Cardiac muscle cell (in vitro differentiated cells and primary cell): ENCODE measurements at regions not wholly inside any gene's neighbourhood (a gene's known extent, or its start where the extent isn't known, plus 50 kb on each side); places are given as distances from the start of the nearest gene placed in this dataset.
"Not testable (repeated sequence)": the region's sequence is repeated elsewhere in the genome, so short reads cannot be mapped to it uniquely, and the experiment has no call there.

Source experiments
- DNase-seq, 2 donors: peaks; one replicate each; pipeline versions ENCODE4 v3.0.0 to v3.0.0-alpha.2; 2010 to 2017; ENCODE audit warnings: low read depth in 1 of 2, low spot score in 1 of 2
- H3K27ac ChIP-seq: fragments of 200-600 bp; sonication (generic); 2 replicates; pipeline ENCODE4 v1.5.1; 2016
- H3K27me3 ChIP-seq: fragments of 200-600 bp; sonication (generic); 2 replicates; pipeline ENCODE4 v1.6.0; 2016; ENCODE audit warnings: control low read depth
- H3K36me3 ChIP-seq: fragments of 200-600 bp; sonication (generic); 2 replicates; pipeline ENCODE4 v1.5.1; 2016; ENCODE audit warnings: control low read depth
- H3K4me1 ChIP-seq: fragments of 200-600 bp; sonication (generic); 2 replicates; pipeline ENCODE4 v1.8.1; 2017; ENCODE audit warnings: low read depth, mild to moderate bottlenecking, mixed run types
- H3K4me3 ChIP-seq: fragments of 200-600 bp; sonication (generic); 2 replicates; pipeline ENCODE4 v1.5.1; 2016; ENCODE audit warnings: mild to moderate bottlenecking
- H3K9me3 ChIP-seq: fragments of 200-600 bp; sonication (generic); 2 replicates; pipeline ENCODE4 v1.5.1; 2017; ENCODE audit warnings: low read depth, mild to moderate bottlenecking, control low read depth
- TF ChIP-seq, protein P1 (sequence below): IDR thresholded peaks from 2 replicates; pipeline ENCODE4 v1.5.1; 2012; ENCODE audit warnings: low read depth, mild to moderate bottlenecking, low read length

DNA sequence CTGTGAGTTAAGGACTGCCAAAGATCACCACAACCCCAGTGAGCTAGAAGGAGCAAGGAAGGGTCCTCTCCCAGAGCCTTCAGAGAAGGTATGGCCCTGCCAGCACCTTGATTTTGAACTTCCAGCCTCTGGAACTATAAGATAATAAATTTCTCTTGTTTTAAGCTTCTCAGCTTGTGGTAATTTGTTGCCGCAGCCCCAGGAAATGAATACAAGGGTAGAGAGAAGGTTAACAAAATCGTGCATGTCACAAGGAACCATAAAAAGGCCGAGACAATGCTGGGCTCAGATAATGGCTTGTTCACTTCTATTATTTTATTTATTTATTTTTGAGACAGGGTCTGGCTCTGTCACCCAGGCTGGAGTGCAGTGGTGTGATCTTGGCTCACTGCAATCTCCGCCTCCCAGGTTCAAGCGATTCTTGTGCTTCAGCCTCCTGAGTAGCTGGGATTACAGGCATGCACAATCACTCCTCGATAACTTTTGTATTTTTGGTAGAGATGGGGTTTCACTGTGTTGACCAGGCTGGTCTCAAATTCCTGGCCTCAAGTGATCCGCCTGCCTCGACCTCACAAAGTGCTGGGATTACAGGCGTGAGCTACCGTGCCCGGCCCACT lies 71.5 kb downstream of the WSB1 start:
- H3K9me3 ChIP-seq, H3K4me3 ChIP-seq, H3K36me3 ChIP-seq, H3K27me3 ChIP-seq, H3K4me1 ChIP-seq, H3K27ac ChIP-seq, DNase-seq: not testable (repeated sequence)

DNA sequence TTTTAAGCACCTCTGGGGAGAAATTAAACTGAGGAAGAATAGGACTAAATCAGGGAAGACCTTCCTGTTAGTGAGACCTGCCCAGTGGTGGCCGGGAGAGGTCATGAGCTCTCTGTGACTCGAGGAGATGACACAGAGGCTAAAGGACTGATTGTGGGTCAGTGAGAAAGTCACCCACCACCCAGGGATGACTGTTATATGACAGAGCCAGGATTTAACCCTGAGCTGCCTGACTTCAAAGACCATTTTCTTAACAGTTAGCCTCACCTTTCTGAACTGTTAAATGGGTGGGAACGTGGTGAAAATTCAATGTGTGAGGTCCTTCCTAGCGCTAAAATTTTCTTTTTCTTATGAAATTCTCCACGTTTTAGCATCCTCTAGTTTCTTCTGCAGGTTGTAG lies 72.5 kb downstream of the WSB1 start:
- H3K36me3 ChIP-seq = no peaks in the 10 kb centered on the region
- no peaks in the 10 kb centered on the region for H3K4me1 ChIP-seq
- TF ChIP-seq, protein P1, sequence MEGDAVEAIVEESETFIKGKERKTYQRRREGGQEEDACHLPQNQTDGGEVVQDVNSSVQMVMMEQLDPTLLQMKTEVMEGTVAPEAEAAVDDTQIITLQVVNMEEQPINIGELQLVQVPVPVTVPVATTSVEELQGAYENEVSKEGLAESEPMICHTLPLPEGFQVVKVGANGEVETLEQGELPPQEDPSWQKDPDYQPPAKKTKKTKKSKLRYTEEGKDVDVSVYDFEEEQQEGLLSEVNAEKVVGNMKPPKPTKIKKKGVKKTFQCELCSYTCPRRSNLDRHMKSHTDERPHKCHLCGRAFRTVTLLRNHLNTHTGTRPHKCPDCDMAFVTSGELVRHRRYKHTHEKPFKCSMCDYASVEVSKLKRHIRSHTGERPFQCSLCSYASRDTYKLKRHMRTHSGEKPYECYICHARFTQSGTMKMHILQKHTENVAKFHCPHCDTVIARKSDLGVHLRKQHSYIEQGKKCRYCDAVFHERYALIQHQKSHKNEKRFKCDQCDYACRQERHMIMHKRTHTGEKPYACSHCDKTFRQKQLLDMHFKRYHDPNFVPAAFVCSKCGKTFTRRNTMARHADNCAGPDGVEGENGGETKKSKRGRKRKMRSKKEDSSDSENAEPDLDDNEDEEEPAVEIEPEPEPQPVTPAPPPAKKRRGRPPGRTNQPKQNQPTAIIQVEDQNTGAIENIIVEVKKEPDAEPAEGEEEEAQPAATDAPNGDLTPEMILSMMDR = no peak
- H3K27me3 ChIP-seq = no peaks in the 10 kb centered on the region
- no peaks in the 10 kb centered on the region for H3K9me3 ChIP-seq
- H3K27ac ChIP-seq = no peak overlapping the region
- no peak for DNase-seq
- H3K4me3 ChIP-seq = no peak overlapping the region

DNA sequence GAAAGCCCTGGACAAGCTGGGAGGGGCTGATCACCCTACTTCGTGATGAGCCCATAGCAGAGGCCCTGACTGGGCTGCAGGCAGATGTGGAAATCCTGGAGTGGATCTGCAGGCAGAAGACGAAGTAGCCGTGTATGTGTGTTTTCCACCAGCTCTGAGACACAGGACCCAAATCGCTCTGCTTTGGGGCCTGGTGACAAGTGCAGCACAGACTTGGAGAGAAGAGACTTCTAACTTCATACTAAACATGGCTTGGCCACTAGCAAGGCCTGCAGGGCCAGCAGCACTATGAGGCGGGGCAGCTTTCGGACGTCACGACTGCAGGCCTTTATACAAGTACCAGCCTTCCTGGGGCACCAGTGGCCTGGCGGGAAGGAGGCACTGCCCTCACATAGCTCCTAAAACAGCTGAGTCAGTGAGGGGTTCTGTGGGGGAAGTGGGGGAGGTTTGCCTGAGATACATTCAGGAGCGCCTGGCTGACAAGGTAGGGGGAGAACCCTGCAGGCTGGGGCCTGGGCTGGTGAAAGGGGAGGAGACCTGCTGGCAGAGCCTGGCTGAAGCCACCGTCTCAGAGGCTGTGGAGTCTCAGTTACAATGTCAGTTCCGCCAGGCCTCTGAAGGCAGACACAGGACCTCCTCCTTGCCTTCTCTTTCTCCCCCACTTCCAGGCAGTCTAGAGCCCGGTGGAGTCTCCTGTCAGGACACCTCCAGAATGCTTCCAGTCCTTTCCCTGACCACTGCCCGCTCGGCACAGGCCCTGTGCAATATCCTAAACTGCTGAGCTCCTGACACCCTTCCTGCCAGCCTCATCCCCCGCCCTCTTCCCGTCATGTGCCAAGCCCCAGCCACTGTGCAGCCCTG lies 73.4 kb downstream of the WSB1 start:
- no peak for DNase-seq
- TF ChIP-seq, protein P1 = no peak
- Histone ChIP-seq H3K27ac (no peak overlapping the region), H3K9me3 (no peaks in the 10 kb centered on the region), H3K4me1 (no peaks in the 10 kb centered on the region), H3K36me3 (no peaks in the 10 kb centered on the region), H3K4me3 (no peak overlapping the region), H3K27me3 (no peaks in the 10 kb centered on the region)

DNA sequence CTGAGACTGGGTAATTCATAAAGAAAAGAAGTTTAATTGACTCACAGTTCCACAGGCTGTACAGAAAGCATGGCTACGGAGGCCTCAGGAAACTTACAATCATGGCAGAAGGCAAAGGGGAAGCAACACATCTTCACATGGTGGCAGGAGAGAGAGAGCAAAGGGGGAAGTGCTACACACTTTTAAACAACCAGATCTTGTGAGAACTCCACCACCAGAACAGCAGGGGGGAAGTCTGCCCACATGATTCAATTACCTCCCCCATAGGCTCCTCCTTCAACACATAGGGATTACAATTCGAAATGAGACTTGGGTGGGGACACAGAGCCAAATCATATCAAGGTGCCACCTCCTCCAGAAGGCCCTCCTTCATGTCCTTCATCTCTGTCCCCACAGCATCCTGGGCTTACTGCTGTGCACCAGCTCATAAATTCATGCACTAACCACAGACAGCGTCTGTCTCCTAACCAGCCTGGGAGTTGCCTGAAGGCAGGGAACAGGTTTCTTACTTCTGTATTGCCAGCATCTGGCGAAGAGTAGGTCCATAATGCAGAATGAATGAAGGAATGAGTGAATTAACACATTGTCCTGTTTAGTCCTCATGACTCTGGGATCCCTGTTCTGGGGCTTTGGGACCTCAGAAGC lies 74.4 kb downstream of the WSB1 start:
- Histone ChIP-seq H3K27me3 (no peaks in the 10 kb centered on the region), H3K27ac (no peak overlapping the region), H3K4me1 (no peaks in the 10 kb centered on the region), H3K9me3 (no peaks in the 10 kb centered on the region), H3K4me3 (no peak overlapping the region), H3K36me3 (no peaks in the 10 kb centered on the region)
- TF ChIP-seq, protein P1 = no peak
- DNase-seq = no peak

DNA sequence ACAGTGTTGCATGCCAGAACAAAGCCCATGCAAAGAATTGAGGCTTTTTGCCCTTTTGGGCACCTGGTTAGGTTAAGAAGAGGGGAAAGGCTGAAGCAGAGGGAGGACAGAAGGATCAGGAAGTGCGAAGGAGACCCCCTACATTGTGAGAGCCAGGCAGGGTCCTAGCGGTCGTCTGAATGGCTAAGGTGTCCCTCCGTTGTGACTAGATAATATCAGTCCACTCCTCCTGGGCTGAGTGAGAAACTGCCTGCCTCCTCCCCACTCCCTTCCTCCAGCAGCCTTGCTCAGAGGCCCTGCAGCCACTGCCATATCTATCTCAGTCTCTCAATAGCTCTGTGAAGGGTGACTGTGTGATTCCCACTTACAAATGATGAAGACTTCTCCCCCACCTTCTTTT lies 75.1 kb downstream of the WSB1 start:
- H3K27ac ChIP-seq = no peak overlapping the region
- TF ChIP-seq, protein P1 = no peak
- no peaks in the 10 kb centered on the region for H3K27me3 ChIP-seq
- H3K4me1 ChIP-seq = no peaks in the 10 kb centered on the region
- no peak overlapping the region for H3K4me3 ChIP-seq
- DNase-seq = no peak
- no peaks in the 10 kb centered on the region for H3K9me3 ChIP-seq
- H3K36me3 ChIP-seq = no peaks in the 10 kb centered on the region

DNA sequence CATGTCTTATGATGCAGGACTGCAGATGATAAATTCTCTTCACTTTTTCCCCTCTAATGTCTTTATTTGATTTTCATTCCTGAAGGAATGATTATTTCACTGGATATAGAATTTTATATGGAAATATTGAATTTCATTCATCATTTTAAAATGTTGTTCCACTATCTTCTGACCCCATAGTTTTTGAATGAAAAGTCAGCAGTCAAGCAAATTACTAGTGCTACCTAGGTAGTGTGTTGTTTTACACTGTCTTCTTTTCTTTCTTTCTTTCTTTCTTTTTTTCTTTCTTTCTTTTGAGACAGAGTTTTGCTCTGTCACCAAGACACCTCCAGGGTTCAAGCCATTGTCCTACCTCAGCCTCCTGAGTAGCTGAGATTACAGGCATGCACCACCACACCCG lies 76.9 kb downstream of the WSB1 start:
- TF ChIP-seq, protein P1 = no peak
- Histone ChIP-seq H3K9me3 (no peaks in the 10 kb centered on the region), H3K27ac (no peak overlapping the region)

DNA sequence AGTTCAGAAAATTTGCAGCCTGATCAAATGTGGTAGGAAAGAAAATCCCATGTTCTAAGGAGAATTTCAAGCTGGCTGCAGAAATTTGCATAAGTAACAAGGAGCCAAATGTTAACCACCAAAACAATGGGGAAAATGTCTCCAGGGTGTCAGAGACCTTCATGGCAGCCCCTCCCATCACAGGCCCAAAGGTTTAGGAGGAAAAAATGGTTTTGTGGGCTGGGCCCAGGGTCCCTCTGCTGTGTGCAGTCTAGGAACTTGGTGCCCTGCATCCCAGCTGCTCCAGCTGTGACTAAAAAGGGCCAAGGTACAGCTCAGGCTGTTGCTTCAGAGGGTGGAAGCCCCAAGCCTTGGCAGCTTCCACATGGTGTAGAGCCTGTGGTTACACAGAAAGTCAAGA lies 79.8 kb downstream of the WSB1 start:
- H3K27me3 ChIP-seq, H3K4me1 ChIP-seq, H3K36me3 ChIP-seq, H3K27ac ChIP-seq, DNase-seq, H3K4me3 ChIP-seq, H3K9me3 ChIP-seq: not testable (repeated sequence)

More for the DNA sequence above, 76.9 kb downstream of the WSB1 start:
- DNase-seq = no peak
- no peaks in the 10 kb centered on the region for H3K4me1 ChIP-seq
- H3K27me3 ChIP-seq = no peaks in the 10 kb centered on the region
- H3K36me3 ChIP-seq = no peaks in the 10 kb centered on the region
- no peak overlapping the region for H3K4me3 ChIP-seq
